GM13976 (cell line): ENCODE measurements at regions not wholly inside any gene's neighbourhood (a gene's known extent, or its start where the extent isn't known, plus 50 kb on each side); places are given as distances from the start of the nearest gene placed in this dataset.

Source experiments
- DNase-seq: peaks from one replicate; pipeline ENCODE4 v3.0.0; 2012; ENCODE audit warnings: low spot score
- CTCF ChIP-seq: IDR thresholded peaks from 2 replicates; pipeline ENCODE4 v1.5.1; 2012; ENCODE audit warnings: borderline replicate concordance, mild to moderate bottlenecking; ENCODE audit not compliant: insufficient read depth; ENCODE audit errors: extremely low read depth, missing control alignments, control extremely low read depth
- in situ Hi-C: fragments of 300-500 bp; cut with MboI; formaldehyde crosslinking; loops from one replicate; pipeline ENCODE4 v1.12.0; 2022; ENCODE audit warnings: low sequenced_read_pairs, mixed read lengths, inconsistent platforms; ENCODE audit not compliant: unreplicated experiment

GRCh38 chr1:184287001-184287400 lies 99.8 kb upstream of the C1orf21 start:
- DNase-seq, result no peak
- TF ChIP-seq CTCF, result no peak

GRCh38 chr1:184289825-184290550 lies 96.8 kb upstream of the C1orf21 start:
- in situ Hi-C loops, result no loop called here
- no peak for DNase-seq
- no peak for TF ChIP-seq CTCF

More at GRCh38 chr1:184287001-184287400, 99.8 kb upstream of the C1orf21 start:
- in situ Hi-C loops, result no loop called here

- no peak for DNase-seq
- in situ Hi-C loops, result no loop called here
- no peak for TF ChIP-seq CTCF
These were observed 95.1 kb upstream of the C1orf21 start for GRCh38 chr1:184291701-184292100.

- in situ Hi-C loops, result no loop called here
- DNase-seq, result no peak
- no peak for TF ChIP-seq CTCF
These were observed 94.7 kb upstream of the C1orf21 start for GRCh38 chr1:184292101-184292500.

- in situ Hi-C loops, result no loop called here
- no peak for TF ChIP-seq CTCF
- DNase-seq, result no peak
These were observed 92.7 kb upstream of the C1orf21 start for GRCh38 chr1:184294101-184294500.

GRCh38 chr1:184296466-184297243 lies 90.2 kb upstream of the C1orf21 start:
- in situ Hi-C loops, result no loop called here
- no peak for TF ChIP-seq CTCF
- DNase-seq, result no peak
